ENCODE measurements at regions not wholly inside any gene's neighbourhood (a gene's known extent, or its start where the extent isn't known, plus 50 kb on each side); places are given as distances from the start of the nearest gene placed in this dataset.

GRCh38 chr12:125263385-125263784 lies 198.2 kb downstream of the AACS start:
- Histone ChIP-seq H3K9me3 (ENCODE audit: insufficient read depth in 2 of 2, low read depth in 1 of 2, low read length in 1 of 2) (0 out of 4 replicates have a peak, but pooled peaks cover 0 to 3% of the 10 kb centered on the region in 2 experiments), H3K27ac (ENCODE audit: low read depth, low read length) (no peak overlapping the region), H3K9ac (replicated peaks in 1 of 4; ENCODE audit: extremely low read depth in 1 of 4, low read depth in 3 of 4, low read length in 3 of 4) (no peak overlapping the region), H3K23me2 (ENCODE audit: low read depth, low read length) (no peaks in the 10 kb centered on the region), H4K8ac (ENCODE audit: extremely low read depth, insufficient read depth, low read length) (no peak overlapping the region), H3K36me3 (ENCODE audit: control insufficient read depth in 2 of 4, insufficient read depth in 4 of 4, low read length in 3 of 4) (peaks cover 0 to 18% (median 2%) of the 10 kb centered on the region in 4 experiments; a peak in 2 of 8 replicates), H3K27me3 (replicated peaks in 1 of 4; ENCODE audit: control insufficient read depth in 3 of 4, extremely low read depth in 1 of 4, insufficient read depth in 3 of 4, low read length in 3 of 4) (no peaks in the 10 kb centered on the region), H3K4me3 (ENCODE audit: extremely low read depth in 1 of 4, insufficient read depth in 2 of 4, low read depth in 3 of 4, low read length in 4 of 4) (no peak overlapping the region), H2AFZ (ENCODE audit: low read length) (no peak overlapping the region), H3K18ac (ENCODE audit: extremely low read depth, low read length) (no peak overlapping the region), H2BK120ac (replicated peaks; ENCODE audit: low read depth, low read length) (no peak overlapping the region), H2BK12ac (ENCODE audit: low read depth, low read length) (no peak overlapping the region), H4K5ac (ENCODE audit: insufficient read length, low read depth, low read length) (no peak overlapping the region), H2BK5ac (ENCODE audit: low read depth, low read length) (no peak overlapping the region), H3K4me1 (replicated peaks in 1 of 4; ENCODE audit: control insufficient read depth in 3 of 4, insufficient read depth in 4 of 4, low read length in 3 of 4) (no peaks in the 10 kb centered on the region), H2AK5ac (ENCODE audit: low read depth, low read length) (no peak overlapping the region), H3K14ac (ENCODE audit: insufficient read length) (no peak overlapping the region), H3K23ac (ENCODE audit: insufficient read length) (no peak overlapping the region), H2BK15ac (ENCODE audit: low read length) (no peak overlapping the region), H3K79me1 (ENCODE audit: low read depth, low read length) (peaks cover 11% of the 10 kb centered on the region; the same call in 1 of the 2 replicates), H3K79me2 (ENCODE audit: control insufficient read depth in 1 of 2, insufficient read depth in 2 of 2, low read length in 2 of 2) (peaks cover 0 to 88% of the 10 kb centered on the region in 2 experiments; a peak in 2 of 4 replicates), H4K20me1 (replicated peaks in 1 of 2; ENCODE audit: control insufficient read depth in 1 of 2, insufficient read depth in 2 of 2, low read length in 2 of 2) (peaks cover 7 to 13% of the 10 kb centered on the region in 2 experiments), H3K4ac (replicated peaks; ENCODE audit: insufficient read length, low read depth, low read length) (no peak overlapping the region), H3K4me2 (ENCODE audit: insufficient read depth in 1 of 2, low read depth in 2 of 2, low read length in 2 of 2) (no peak overlapping the region), H2BK20ac (ENCODE audit: low read length) (no peak overlapping the region), H3K56ac (replicated peaks; ENCODE audit: insufficient read length, low read depth, low read length) (no peak overlapping the region), H4K91ac (replicated peaks; ENCODE audit: insufficient read length, low read length) (no peak overlapping the region)
- 89% methylated on average over 8 of the region's 8 CpGs; no CpG with 5 or more reads in 1 of the 2 experiments for WGBS, 2 experiments (ENCODE audit: extremely low coverage in 1 of 2, insufficient coverage in 1 of 2, insufficient read length in 1 of 2, insufficient replicate concordance in 2 of 2, low coverage in 1 of 2, low lambda C conversion rate in 2 of 2, missing lambda C conversion rate in 1 of 2)
- ChIA-PET POLR2A (ENCODE audit: partially characterized antibody) (no interaction called here), CTCF (ENCODE audit: partially characterized antibody) (interaction anchor here (1.0 to 1.7 kb wide), 2 partner anchors 26 to 70 kb away, joined by 3 to 4 read pairs; no protein-coding TSS in a partner anchor)
- DNase-seq (ENCODE audit: low read depth in 1 of 2, low spot score in 2 of 2), result no peak
- FAIRE-seq, result no peak
- TF ChIP-seq TBP (IDR thresholded peaks at IDR 0.05; ENCODE audit: low read depth, low read length) (no peak), ATF3 (IDR thresholded peaks at IDR 0.05; ENCODE audit: insufficient read depth, low read depth, low read length) (no peak), GTF2F1 (IDR thresholded peaks at IDR 0.05; ENCODE audit: borderline replicate concordance, low read depth, low read length) (no peak), CREB1 (IDR thresholded peaks at IDR 0.05) (no peak), SIRT6 (IDR thresholded peaks at IDR 0.05; ENCODE audit: low read length) (no peak), SIN3A (conservative IDR thresholded peaks at IDR 0.05 in 1 of 2, IDR thresholded peaks at IDR 0.05 in 1 of 2; ENCODE audit: low read depth in 1 of 2, low read length in 2 of 2) (no peak), CTBP2 (IDR thresholded peaks at IDR 0.05; ENCODE audit: borderline replicate concordance, insufficient read depth, insufficient read length, low read length) (no peak), RAD21 (IDR thresholded peaks at IDR 0.05 in 1 of 2, conservative IDR thresholded peaks at IDR 0.05 in 1 of 2; ENCODE audit: low read depth in 2 of 2, low read length in 2 of 2) (no peak), USF2 (IDR thresholded peaks at IDR 0.05; ENCODE audit: low read length) (no peak), SRF (IDR thresholded peaks at IDR 0.05; ENCODE audit: low read depth, low read length) (no peak)
